Brain microvascular endothelial cell (primary cell): ENCODE measurements at regions not wholly inside any gene's neighbourhood (a gene's known extent, or its start where the extent isn't known, plus 50 kb on each side); places are given as distances from the start of the nearest gene placed in this dataset.

Experiments used
- DNase-seq: peaks from one replicate; pipeline ENCODE4 v3.0.0-alpha.2; 2020
- H3K27ac ChIP-seq: fragments of 250-450 bp; sonication (Bioruptor Pico); 2 replicates; pipeline ENCODE4 v1.5.1; 2020; ENCODE audit warnings: mild to moderate bottlenecking, moderate library complexity
- H3K27me3 ChIP-seq: fragments of 250-450 bp; sonication (Bioruptor Pico); replicated peaks from 2 replicates; pipeline ENCODE4 v1.5.1; 2020; ENCODE audit warnings: mild to moderate bottlenecking
- H3K36me3 ChIP-seq: fragments of 250-450 bp; sonication (Bioruptor Pico); replicated peaks from 2 replicates; pipeline ENCODE4 v1.5.1; 2020; ENCODE audit warnings: mild to moderate bottlenecking
- H3K4me3 ChIP-seq: 2 replicates; pipeline ENCODE4 v1.5.1; 2011; ENCODE audit warnings: low read depth, mild to moderate bottlenecking, control low read depth, low read length, moderate library complexity
- CTCF ChIP-seq: IDR thresholded peaks from 2 replicates; pipeline ENCODE4 v1.5.1; 2011; ENCODE audit warnings: low read depth, mild to moderate bottlenecking, moderate library complexity, low read length, control low read depth, inconsistent platforms; ENCODE audit errors: missing control alignments
- in situ Hi-C: cut with HindIII; loops from 2 replicates; pipeline ENCODE4 v1.10.0; 2017; ENCODE audit warnings: low sequenced_read_pairs, low pct_ligation_motif_present

- in situ Hi-C loops, result no loop called here
- DNase-seq, result no peak
- no peak overlapping the region for H3K4me3 ChIP-seq
- TF ChIP-seq CTCF, result no peak
- no peaks in the 10 kb centered on the region for H3K27me3 ChIP-seq
- H3K36me3 ChIP-seq, result no peaks in the 10 kb centered on the region
- H3K27ac ChIP-seq, result no peak overlapping the region
These were observed 211.2 kb upstream of the CFAP20DC start for GRCh38 chr3:59261009-59261408.

- no peak for DNase-seq
- TF ChIP-seq CTCF, result peak; percentile 22
- Histone ChIP-seq H3K36me3 (no peaks in the 10 kb centered on the region), H3K27ac (no peak overlapping the region), H3K4me3 (no peak overlapping the region), H3K27me3 (no peaks in the 10 kb centered on the region)
- in situ Hi-C loops, result no loop called here
These were observed 208.9 kb upstream of the CFAP20DC start for GRCh38 chr3:59258550-59259260.

- Histone ChIP-seq H3K4me3 (no peak overlapping the region), H3K36me3 (no peaks in the 10 kb centered on the region), H3K27me3 (no peaks in the 10 kb centered on the region), H3K27ac (no peak overlapping the region)
- DNase-seq, result no peak
- TF ChIP-seq CTCF, result no peak
- in situ Hi-C loops, result no loop called here
These were observed 207.7 kb upstream of the CFAP20DC start for GRCh38 chr3:59257506-59257905.

- Histone ChIP-seq H3K4me3 (no peak overlapping the region), H3K27me3 (no peaks in the 10 kb centered on the region), H3K27ac (no peak overlapping the region), H3K36me3 (no peaks in the 10 kb centered on the region)
- DNase-seq, result no peak
- in situ Hi-C loops, result no loop called here
- no peak for TF ChIP-seq CTCF
These were observed 206.4 kb upstream of the CFAP20DC start for GRCh38 chr3:59256230-59256629.

GRCh38 chr3:59254976-59255375 lies 205.2 kb upstream of the CFAP20DC start:
- in situ Hi-C loops, result no loop called here
- Histone ChIP-seq H3K27ac (no peak overlapping the region), H3K4me3 (no peak overlapping the region), H3K36me3 (no peaks in the 10 kb centered on the region), H3K27me3 (no peaks in the 10 kb centered on the region)
- TF ChIP-seq CTCF, result no peak
- DNase-seq, result no peak

- Histone ChIP-seq H3K4me3 (no peak overlapping the region), H3K36me3 (no peaks in the 10 kb centered on the region), H3K27ac (no peak overlapping the region), H3K27me3 (no peaks in the 10 kb centered on the region)
- in situ Hi-C loops, result no loop called here
- no peak for DNase-seq
- TF ChIP-seq CTCF, result no peak
These were observed 204.6 kb upstream of the CFAP20DC start for GRCh38 chr3:59254433-59254832.
